Skeletal muscle satellite cell (primary cell): ENCODE measurements at regions not wholly inside any gene's neighbourhood (a gene's known extent, or its start where the extent isn't known, plus 50 kb on each side); places are given as distances from the start of the nearest gene placed in this dataset.
"Not testable (repeated sequence)": the region's sequence is repeated elsewhere in the genome, so short reads cannot be mapped to it uniquely, and the experiment has no call there.

Experiments
- H3K27me3 ChIP-seq: 2 replicates; pipeline ENCODE4 v1.7.0; 2013; ENCODE audit warnings: low read length; ENCODE audit not compliant: control insufficient read depth, insufficient read depth
- H3K36me3 ChIP-seq: 2 replicates; pipeline ENCODE4 v1.7.0; 2013; ENCODE audit warnings: mild to moderate bottlenecking, control low read depth, low read length; ENCODE audit not compliant: insufficient read depth
- H3K4me1 ChIP-seq: 2 replicates; pipeline ENCODE4 v1.7.0; 2013; ENCODE audit warnings: low read length; ENCODE audit not compliant: control insufficient read depth, insufficient read depth
- H3K4me2 ChIP-seq: 2 replicates; pipeline ENCODE4 v1.7.0; 2013; ENCODE audit warnings: mild to moderate bottlenecking, low read length
- H3K4me3 ChIP-seq: 2 replicates; pipeline ENCODE4 v1.7.0; 2013; ENCODE audit warnings: low read length
- H3K9ac ChIP-seq: 2 replicates; pipeline ENCODE4 v1.7.0; 2013; ENCODE audit warnings: mild to moderate bottlenecking, low read depth, low read length, moderate library complexity
- H3K9me3 ChIP-seq: replicated peaks from 2 replicates; pipeline ENCODE4 v1.7.0; 2013; ENCODE audit warnings: mild to moderate bottlenecking, control low read depth, low read length
- small RNA-seq: library from RNA; depleted of rRNA; stranded (forward); fragments of <200 nt; gene quantifications from one replicate; pipeline ENCODE3, GENCODE V24; 2012

- H3K4me1 ChIP-seq, H3K36me3 ChIP-seq, H3K4me3 ChIP-seq, H3K27me3 ChIP-seq, H3K9ac ChIP-seq, H3K9me3 ChIP-seq, H3K4me2 ChIP-seq: not testable (repeated sequence)
Measured at GRCh38 chr20:30959208-30959607, 298.3 kb upstream of the DEFB115 start.

GRCh38 chr20:30963591-30963990, 293.9 kb upstream of the DEFB115 start:
- Histone ChIP-seq H3K9me3 (no peaks in the 10 kb centered on the region), H3K4me3 (no peak overlapping the region), H3K4me2 (no peak overlapping the region), H3K9ac (no peak overlapping the region), H3K27me3 (no peaks in the 10 kb centered on the region), H3K4me1 (no peaks in the 10 kb centered on the region), H3K36me3 (no peaks in the 10 kb centered on the region)

- not testable (repeated sequence) for H3K36me3 ChIP-seq, H3K4me2 ChIP-seq, H3K9me3 ChIP-seq, H3K9ac ChIP-seq, H3K4me3 ChIP-seq, H3K4me1 ChIP-seq, H3K27me3 ChIP-seq
Measured at GRCh38 chr20:30975859-30976258, 281.6 kb upstream of the DEFB115 start.

- H3K4me2 ChIP-seq, result no peak overlapping the region
- no peaks in the 10 kb centered on the region for H3K4me1 ChIP-seq
- no peaks in the 10 kb centered on the region for H3K27me3 ChIP-seq
- no peak overlapping the region for H3K4me3 ChIP-seq
- no peak overlapping the region for H3K9ac ChIP-seq
- H3K9me3 ChIP-seq, result no peaks in the 10 kb centered on the region
- no peaks in the 10 kb centered on the region for H3K36me3 ChIP-seq
Measured at GRCh38 chr20:30985386-30985785, 272.1 kb upstream of the DEFB115 start.

Small RNA genes in the stretch of these regions (small RNA-seq; reads per million reads assigned to genes)
- 0.63 reads per million for gene RNA5SP528
